ENCODE measurements at regions not wholly inside any gene's neighbourhood (a gene's known extent, or its start where the extent isn't known, plus 50 kb on each side); places are given as distances from the start of the nearest gene placed in this dataset.

DNA sequence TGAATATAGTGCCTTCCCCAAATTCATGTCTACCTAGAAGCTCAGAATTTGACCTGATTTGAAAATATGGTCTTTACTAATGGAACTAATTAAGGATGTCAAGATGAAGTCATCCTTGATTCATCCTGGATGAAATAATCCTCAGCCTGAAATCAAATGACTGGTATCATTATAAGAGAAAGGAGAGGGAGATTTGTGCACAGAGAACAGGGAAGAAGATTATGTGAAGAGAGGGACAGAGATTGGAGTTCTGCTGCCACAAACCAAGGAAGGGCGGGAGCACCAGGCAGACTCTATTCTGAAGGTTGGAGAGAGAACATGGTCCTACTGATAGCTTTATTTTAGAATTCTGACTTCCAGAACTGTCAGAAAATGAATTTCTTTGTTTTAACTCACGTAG, 680.9 kb upstream of the AADAT start:
- TF ChIP-seq, protein P1, sequence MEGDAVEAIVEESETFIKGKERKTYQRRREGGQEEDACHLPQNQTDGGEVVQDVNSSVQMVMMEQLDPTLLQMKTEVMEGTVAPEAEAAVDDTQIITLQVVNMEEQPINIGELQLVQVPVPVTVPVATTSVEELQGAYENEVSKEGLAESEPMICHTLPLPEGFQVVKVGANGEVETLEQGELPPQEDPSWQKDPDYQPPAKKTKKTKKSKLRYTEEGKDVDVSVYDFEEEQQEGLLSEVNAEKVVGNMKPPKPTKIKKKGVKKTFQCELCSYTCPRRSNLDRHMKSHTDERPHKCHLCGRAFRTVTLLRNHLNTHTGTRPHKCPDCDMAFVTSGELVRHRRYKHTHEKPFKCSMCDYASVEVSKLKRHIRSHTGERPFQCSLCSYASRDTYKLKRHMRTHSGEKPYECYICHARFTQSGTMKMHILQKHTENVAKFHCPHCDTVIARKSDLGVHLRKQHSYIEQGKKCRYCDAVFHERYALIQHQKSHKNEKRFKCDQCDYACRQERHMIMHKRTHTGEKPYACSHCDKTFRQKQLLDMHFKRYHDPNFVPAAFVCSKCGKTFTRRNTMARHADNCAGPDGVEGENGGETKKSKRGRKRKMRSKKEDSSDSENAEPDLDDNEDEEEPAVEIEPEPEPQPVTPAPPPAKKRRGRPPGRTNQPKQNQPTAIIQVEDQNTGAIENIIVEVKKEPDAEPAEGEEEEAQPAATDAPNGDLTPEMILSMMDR (conservative IDR thresholded peaks at IDR 0.05 in 1 of 2, IDR thresholded peaks at IDR 0.05 in 1 of 2; ENCODE audit: extremely low read depth in 1 of 2, insufficient read depth in 1 of 2, low read depth in 1 of 2, low read length in 2 of 2), result no peak
- no peak for TF ChIP-seq EZH2 (IDR thresholded peaks at IDR 0.05; ENCODE audit: borderline replicate concordance, low read length)

All from mammary epithelial cell (primary cell).